ENCODE measurements at regions not wholly inside any gene's neighbourhood (a gene's known extent, or its start where the extent isn't known, plus 50 kb on each side); places are given as distances from the start of the nearest gene placed in this dataset.

DNA sequence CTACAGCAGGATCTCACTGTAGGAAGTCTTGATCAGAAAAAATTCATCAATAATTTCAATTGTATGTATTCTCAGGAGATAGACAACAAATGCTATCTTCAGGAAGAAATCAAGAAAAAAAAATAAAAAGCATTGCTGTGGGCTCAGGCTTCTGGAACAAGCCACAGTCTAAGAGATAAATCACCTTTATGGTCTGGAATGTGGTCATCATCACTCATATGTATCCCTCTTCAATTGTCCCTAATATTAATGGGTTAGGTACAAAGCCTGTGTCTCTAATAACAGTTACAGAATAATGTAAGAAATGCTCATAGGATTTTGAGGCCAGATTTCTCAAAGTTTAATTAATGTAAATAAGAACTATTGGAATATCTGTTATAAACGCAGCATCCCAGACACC is 305.9 kb upstream of the ANO3 start:
- TF ChIP-seq, protein P1, sequence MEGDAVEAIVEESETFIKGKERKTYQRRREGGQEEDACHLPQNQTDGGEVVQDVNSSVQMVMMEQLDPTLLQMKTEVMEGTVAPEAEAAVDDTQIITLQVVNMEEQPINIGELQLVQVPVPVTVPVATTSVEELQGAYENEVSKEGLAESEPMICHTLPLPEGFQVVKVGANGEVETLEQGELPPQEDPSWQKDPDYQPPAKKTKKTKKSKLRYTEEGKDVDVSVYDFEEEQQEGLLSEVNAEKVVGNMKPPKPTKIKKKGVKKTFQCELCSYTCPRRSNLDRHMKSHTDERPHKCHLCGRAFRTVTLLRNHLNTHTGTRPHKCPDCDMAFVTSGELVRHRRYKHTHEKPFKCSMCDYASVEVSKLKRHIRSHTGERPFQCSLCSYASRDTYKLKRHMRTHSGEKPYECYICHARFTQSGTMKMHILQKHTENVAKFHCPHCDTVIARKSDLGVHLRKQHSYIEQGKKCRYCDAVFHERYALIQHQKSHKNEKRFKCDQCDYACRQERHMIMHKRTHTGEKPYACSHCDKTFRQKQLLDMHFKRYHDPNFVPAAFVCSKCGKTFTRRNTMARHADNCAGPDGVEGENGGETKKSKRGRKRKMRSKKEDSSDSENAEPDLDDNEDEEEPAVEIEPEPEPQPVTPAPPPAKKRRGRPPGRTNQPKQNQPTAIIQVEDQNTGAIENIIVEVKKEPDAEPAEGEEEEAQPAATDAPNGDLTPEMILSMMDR (conservative IDR thresholded peaks at IDR 0.05 in 1 of 2, IDR thresholded peaks at IDR 0.05 in 1 of 2; ENCODE audit: low read depth in 1 of 2, low read length in 2 of 2) = no peak
- no peak for TF ChIP-seq EZH2 (IDR thresholded peaks at IDR 0.05; ENCODE audit: low read length, missing control alignments)

All from fibroblast of lung (primary cell).